ENCODE measurements at regions not wholly inside any gene's neighbourhood (a gene's known extent, or its start where the extent isn't known, plus 50 kb on each side); places are given as distances from the start of the nearest gene placed in this dataset.

DNA sequence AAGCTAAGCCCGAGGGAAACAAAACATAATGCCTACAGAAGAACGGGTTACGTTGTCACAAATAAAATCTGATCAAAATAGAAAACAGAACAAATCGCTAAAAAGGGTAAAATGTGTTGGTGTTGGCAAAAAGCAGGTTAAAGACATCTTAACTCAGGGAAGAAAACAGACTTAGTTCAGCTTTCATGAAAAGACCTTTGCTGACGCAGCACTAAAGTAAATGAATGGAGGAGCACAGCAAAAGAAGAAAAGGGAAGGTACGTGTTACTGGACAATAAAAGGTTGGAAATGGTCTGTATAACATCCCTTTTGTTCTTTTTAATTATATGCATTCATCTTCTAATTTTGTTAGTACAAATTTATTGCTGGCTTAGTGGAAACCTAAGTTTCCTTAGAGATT, 117.4 kb upstream of the DSEL start:
- no peak for DNase-seq

DNA sequence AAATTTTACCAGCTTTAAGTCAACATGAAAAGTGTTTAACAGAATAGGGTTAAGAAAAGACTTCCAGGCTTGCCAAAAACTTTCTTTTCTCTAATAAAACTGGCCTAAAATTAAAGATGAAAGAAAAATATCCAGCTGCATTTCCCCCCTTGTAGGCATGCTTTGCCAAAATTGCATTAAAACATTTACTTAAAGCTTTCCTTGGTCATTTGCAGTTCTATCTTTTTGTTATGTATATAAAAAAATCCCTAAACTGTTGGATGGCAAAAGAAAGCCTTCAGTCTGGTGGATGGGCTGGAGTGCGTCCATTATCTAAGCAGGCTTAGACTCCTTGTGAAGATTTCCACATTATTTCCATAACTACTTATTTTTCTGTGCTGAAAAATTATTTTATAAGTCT, 105.4 kb upstream of the DSEL start:
- DNase-seq = no peak

- no peak for DNase-seq
Observed at GRCh38 chr18:67621049-67621713, 104.7 kb upstream of the DSEL start.

GRCh38 chr18:67618061-67618460, 101.5 kb upstream of the DSEL start:
- DNase-seq = no peak

GRCh38 chr18:67615876-67616275, 99.4 kb upstream of the DSEL start:
- no peak for DNase-seq

- DNase-seq = no peak
Observed at GRCh38 chr18:67613731-67614130, 97.2 kb upstream of the DSEL start.

- DNase-seq = no peak
Observed at GRCh38 chr18:67612281-67612680, 95.8 kb upstream of the DSEL start.

- no peak for DNase-seq
Observed at GRCh38 chr18:67608615-67609273, 92.2 kb upstream of the DSEL start.

GRCh38 chr18:67608191-67608590, 91.7 kb upstream of the DSEL start:
- no peak for DNase-seq

DNA sequence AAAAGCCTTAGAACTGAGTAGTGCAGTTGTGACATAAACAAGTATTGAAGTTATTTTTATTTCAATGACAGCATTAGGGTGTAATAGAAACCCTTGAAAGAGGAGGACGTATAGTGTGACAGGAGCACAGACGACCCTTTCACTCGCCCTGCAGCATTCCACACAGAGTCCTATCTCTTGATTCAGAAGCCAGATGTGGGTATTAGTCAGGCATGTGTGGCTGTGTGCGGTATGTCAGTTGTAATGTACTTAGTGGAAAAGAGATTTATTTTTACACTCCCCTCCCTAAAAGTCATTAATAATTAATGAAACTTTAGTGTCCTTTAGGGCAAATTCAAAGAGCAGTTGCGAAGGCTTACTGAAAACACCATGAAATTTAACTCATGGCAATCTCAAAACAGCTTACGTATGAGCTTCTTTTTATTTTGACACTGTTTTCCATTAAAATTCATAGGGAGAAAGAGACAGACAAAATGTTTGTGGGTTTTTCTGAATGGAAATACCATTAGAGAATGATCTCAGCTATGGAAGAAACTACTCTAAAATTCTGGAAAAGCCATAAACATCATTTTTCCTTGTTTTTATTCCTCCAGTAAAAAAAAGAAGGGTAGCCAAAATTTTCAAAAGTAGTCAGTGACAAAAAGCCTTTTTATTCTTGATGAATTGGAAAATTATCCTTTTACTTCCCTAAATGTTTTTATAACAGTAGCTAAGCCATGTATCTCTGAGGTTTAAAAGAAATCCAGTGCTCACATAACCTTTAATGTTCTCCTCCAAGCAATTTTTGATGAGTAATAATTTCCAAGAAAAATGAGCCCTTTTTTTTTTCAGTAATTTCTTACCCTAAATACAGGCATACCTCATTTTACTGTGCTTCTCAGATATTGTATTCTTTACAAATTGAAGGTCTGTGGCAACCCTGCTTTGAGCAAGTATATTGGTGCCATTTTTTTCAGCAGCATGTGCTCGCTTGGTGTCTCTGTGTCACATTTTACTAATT, 84.0 kb upstream of the DSEL start:
- DNase-seq = no peak

GRCh38 chr18:67599277-67599676, 82.8 kb upstream of the DSEL start:
- DNase-seq = no peak

- DNase-seq = no peak
Observed at GRCh38 chr18:67597759-67598158, 81.2 kb upstream of the DSEL start.

GRCh38 chr18:67596003-67596402, 79.5 kb upstream of the DSEL start:
- DNase-seq = no peak

GRCh38 chr18:67590571-67591141, 74.1 kb upstream of the DSEL start:
- no peak for DNase-seq

GRCh38 chr18:67589325-67589724, 72.8 kb upstream of the DSEL start:
- no peak for DNase-seq

DNA sequence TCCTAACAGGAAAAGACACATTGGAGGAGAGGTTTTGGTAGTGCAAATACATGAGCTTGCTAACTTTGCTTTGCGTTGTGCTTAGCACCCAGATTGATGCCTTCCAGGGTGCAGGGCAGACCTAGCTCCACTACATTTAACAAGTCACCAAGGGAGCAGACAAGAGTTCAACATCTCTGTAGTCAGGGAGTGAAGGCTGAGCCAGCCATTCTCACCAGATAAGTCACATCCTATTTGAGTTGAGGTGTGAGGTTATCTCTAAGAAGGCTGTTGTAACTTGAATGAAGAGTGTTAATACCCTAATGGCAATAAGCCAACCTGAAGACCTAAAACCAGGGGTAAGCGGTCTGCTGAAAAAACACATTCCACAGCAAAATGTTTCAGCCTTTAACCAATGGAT, 69.6 kb upstream of the DSEL start:
- no peak for DNase-seq

DNA sequence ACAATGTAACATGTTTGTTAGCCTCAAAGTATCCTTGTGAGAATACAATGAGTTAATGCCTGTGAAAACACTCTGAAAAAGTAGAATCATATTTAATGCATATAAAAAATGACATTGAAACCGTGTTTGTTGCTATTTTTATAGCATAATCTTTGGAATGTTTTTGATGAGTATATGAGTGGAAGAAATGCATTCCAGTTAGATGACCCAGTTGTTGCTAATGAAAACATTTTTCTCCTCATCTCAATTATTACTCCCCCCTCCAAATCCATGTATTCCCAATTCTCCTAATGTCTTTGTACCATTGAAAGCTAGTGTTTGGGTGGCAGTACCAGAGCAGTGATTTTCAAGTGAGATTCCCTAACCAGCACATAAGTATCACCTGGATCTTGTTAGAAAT, 67.1 kb upstream of the DSEL start:
- DNase-seq = no peak

GRCh38 chr18:67582488-67582887, 66.0 kb upstream of the DSEL start:
- DNase-seq = no peak

- DNase-seq = no peak
Observed at GRCh38 chr18:67581178-67581577, 64.7 kb upstream of the DSEL start.

DNA sequence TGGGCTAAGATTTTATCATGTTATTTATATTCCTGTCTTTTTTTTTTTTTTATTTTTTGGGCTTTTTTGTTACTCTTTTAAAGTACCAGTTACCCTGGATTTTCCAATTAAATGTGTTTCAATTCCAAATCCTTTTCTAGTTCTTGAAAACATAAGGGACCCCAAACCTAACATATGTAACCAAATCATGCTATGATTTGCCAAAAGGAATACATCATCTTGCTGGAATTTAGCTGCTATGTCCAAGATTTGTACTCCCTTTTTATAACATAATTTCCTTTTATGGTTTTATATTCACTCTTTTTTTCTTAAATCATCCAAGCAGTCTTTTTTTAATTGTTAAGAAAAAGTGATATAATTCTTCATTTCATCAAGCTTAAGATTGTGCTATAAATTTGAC, 60.9 kb upstream of the DSEL start:
- DNase-seq = no peak

DNA sequence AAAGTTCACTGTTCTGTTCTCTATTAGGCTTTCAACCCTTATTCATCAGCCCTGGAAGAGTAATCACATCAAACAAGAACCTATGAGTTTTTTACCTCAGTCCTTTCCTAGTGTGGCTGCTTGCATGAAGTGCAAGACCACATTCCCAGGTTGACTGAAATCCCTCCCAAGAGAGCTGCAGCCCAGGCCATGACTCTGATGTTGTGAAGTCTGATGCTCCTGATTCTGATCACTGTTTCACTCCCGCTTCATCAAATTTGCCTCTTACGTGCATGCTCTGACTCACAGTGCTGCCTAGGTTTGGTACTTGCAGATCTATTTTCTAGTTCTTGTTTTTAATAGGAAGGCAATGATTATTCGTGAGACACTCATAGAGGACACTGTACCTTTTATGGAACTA, 58.2 kb upstream of the DSEL start:
- DNase-seq = no peak

- DNase-seq = no peak
Observed at GRCh38 chr18:67568166-67568565, 51.6 kb upstream of the DSEL start.
